ENCODE measurements at regions not wholly inside any gene's neighbourhood (a gene's known extent, or its start where the extent isn't known, plus 50 kb on each side); places are given as distances from the start of the nearest gene placed in this dataset.
A peak's percentile ranks its signal among the peaks of the same experiment; 100 is the strongest.

DNA sequence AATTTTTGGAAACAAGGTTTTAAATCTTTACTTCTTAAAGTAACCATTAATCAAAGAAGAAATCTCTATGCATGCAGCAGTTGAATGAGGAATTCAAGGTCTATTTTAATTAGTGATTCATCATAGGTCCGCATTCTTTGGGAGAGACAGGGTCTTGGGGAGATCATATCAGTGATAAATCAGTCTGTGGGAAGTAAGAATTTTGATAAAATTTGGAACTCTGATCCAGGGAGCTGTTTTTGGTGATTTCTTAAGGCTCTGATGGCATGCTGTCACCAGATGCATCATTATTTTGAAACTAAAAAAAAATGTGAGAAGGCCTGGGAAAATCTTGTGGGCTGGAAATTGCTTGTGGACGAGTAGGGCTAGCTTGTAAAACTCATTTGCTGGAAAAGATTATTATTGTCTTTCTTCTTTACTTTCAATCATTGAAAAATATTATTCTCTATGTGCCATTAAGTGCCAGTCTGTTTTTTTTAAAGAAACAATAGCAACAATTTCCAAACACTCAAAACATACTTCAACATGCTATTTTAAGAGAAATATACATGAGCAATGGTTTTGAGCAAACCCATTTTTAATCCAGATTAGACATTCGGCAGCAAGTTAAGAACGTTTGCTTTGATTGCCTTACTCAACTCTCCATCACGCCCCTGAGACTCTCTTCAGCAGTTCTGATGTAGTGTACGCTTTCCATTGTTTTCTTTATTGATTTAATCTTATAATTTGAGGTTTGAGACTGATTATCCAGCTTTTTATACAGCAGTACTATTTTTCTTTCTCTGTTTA is 62.6 kb downstream of the ZBTB18 start:
- Histone ChIP-seq H3K4me3 (no peak overlapping the region), H3K36me3 (no peaks in the 10 kb centered on the region), H3K9me3 (peaks cover 0 to 4% (median 0%) of the 10 kb centered on the region in 12 donors), H3K4me1 (no peaks in the 10 kb centered on the region), H3K27me3 (peaks cover 0 to 17% (median 0%) of the 10 kb centered on the region in 9 donors), H3K27ac (no peak overlapping the region)
- intact Hi-C loops (cut with DNase I) = no loop called here
- DNase-seq (no peak), ATAC-seq (no peak)
- WGBS, 4 donors = 80 to 84% (median 82%) methylated on average over 6 of the region's 6 CpGs
- no peak for TF ChIP-seq POLR2A (IDR thresholded peaks at IDR 0.05)
- TF ChIP-seq, protein P1, sequence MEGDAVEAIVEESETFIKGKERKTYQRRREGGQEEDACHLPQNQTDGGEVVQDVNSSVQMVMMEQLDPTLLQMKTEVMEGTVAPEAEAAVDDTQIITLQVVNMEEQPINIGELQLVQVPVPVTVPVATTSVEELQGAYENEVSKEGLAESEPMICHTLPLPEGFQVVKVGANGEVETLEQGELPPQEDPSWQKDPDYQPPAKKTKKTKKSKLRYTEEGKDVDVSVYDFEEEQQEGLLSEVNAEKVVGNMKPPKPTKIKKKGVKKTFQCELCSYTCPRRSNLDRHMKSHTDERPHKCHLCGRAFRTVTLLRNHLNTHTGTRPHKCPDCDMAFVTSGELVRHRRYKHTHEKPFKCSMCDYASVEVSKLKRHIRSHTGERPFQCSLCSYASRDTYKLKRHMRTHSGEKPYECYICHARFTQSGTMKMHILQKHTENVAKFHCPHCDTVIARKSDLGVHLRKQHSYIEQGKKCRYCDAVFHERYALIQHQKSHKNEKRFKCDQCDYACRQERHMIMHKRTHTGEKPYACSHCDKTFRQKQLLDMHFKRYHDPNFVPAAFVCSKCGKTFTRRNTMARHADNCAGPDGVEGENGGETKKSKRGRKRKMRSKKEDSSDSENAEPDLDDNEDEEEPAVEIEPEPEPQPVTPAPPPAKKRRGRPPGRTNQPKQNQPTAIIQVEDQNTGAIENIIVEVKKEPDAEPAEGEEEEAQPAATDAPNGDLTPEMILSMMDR (IDR thresholded peaks at IDR 0.05) = no peak

DNA sequence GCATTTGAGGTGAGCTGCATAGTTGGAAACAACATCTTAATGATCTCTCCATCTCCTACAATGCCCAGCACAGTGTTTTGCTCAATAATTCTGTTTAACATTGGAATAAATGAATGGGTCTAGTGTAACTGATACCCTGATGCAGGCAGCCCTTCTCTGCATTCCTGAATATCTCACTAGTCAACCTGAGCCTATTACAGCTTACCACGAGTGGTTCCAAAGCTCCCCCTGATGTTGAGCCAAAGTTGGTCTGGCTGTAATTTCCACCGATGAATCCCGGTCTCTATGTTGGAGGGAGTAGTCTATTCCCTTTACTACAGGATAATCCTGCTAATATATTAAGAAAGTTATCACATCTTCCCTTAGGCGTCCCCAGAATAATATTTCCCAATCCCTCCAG is 63.8 kb downstream of the ZBTB18 start:
- no peak for ATAC-seq
- WGBS, 4 donors = 62 to 70% (median 65%) methylated on average over 4 of the region's 4 CpGs

DNA sequence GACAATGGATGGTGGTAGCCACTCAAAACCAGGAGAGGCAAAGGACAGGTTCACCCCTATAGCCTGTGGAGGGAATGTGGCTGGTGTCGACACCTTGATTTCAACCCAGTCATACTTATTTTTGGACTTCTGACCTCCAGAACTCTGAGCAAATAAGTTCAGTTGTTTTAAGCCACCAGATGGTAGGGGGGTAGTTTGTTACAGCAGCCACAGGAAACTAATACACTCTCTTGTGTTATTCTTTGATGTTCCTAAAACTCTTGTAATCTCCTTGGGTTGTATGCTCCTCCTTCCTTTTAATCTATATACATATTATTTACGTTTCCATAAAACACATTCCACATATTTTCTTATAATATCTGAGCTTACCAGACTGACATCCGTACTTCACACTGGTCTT is 65.9 kb downstream of the ZBTB18 start:
- H3K9me3 ChIP-seq = peaks cover 0 to 4% (median 0%) of the 10 kb centered on the region in 12 donors
- no peaks in the 10 kb centered on the region for H3K36me3 ChIP-seq
- no peaks in the 10 kb centered on the region for H3K4me1 ChIP-seq
- ATAC-seq = no peak
- DNase-seq = no peak
- H3K27ac ChIP-seq = no peak overlapping the region
- intact Hi-C loops (cut with DNase I) = no loop called here
- peaks cover 0 to 29% (median 0%) of the 10 kb centered on the region in 9 donors for H3K27me3 ChIP-seq
- WGBS, 4 donors = 95 to 98% (median 97%) methylated on average over 3 of the region's 3 CpGs
- no peak for TF ChIP-seq POLR2A (IDR thresholded peaks at IDR 0.05)
- TF ChIP-seq, protein P1 (IDR thresholded peaks at IDR 0.05) = no peak
- H3K4me3 ChIP-seq = no peak overlapping the region

More for the DNA sequence above, 63.8 kb downstream of the ZBTB18 start:
- H3K4me3 ChIP-seq = no peak overlapping the region
- H3K4me1 ChIP-seq = no peaks in the 10 kb centered on the region
- H3K27me3 ChIP-seq = peaks cover 0 to 23% (median 0%) of the 10 kb centered on the region in 9 donors
- peaks cover 0 to 4% (median 0%) of the 10 kb centered on the region in 12 donors for H3K9me3 ChIP-seq
- H3K36me3 ChIP-seq = no peaks in the 10 kb centered on the region
- intact Hi-C loops (cut with DNase I) = no loop called here
- H3K27ac ChIP-seq = no peak overlapping the region
- TF ChIP-seq, protein P1 (IDR thresholded peaks at IDR 0.05) = no peak
- no peak for TF ChIP-seq POLR2A (IDR thresholded peaks at IDR 0.05)
- no peak for DNase-seq

DNA sequence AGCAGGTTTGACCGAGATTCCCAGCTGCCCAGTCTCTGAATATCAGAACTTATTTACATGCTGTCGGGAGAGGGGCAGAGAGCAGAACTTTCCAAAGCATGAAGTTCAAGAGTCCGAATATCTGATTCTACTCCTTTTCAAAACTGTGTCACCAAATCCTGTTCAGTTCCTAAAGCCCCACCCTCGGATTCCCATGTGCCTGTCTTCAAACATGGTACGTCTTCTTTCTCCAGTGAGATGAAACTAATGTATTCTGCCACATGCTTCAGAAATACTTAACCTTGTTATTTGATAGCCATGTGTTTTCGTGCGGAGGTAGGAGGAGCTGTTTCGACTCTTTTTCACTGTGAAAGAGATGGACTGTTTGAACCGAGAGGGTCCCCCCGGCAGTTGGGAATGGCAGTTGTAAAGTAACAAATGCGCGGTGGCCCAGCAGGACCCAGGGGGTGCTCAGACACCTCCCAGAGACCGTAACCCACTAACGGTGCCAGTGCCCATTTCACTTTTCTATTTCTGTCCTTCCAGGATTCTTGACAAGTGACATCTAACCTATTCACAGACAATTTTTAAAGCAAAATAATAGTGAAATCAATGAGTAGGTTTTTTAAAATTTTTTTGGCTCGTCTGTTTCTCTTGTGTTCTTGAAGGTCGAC is 67.2 kb downstream of the ZBTB18 start:
- Histone ChIP-seq H3K27me3 (peaks cover 0 to 36% (median 0%) of the 10 kb centered on the region in 9 donors), H3K27ac (no peak overlapping the region), H3K4me1 (no peaks in the 10 kb centered on the region), H3K9me3 (peaks cover 0 to 4% (median 0%) of the 10 kb centered on the region in 12 donors), H3K36me3 (no peaks in the 10 kb centered on the region), H3K4me3 (peak overlapping the region in 2 of 12 donors; percentile 8 to 21)
- TF ChIP-seq POLR2A (IDR thresholded peaks at IDR 0.05) = no peak
- TF ChIP-seq, protein P1 (IDR thresholded peaks at IDR 0.05) = no peak
- ATAC-seq (no peak), DNase-seq (no peak)
- intact Hi-C loops (cut with DNase I) = no loop called here
- 31 to 39% (median 37%) methylated on average over 16 of the region's 16 CpGs for WGBS, 4 donors
